HCT116 (cell line): ENCODE measurements at regions not wholly inside any gene's neighbourhood (a gene's known extent, or its start where the extent isn't known, plus 50 kb on each side); places are given as distances from the start of the nearest gene placed in this dataset.

ENCODE experiments used
- ATAC-seq: fragments of 200-7000 bp; cut with Tn5 transposase; 2 replicates; pipeline ENCODE4 v1.9.1; 2020; ENCODE audit warnings: mild to moderate bottlenecking, moderate library complexity
- BruUV-seq: library from RNA; stranded (reverse); fragments of 400-500 nt; replicated peaks from 2 replicates; lab custom pipeline; 2021; lab: Mats Ljungman, UMichigan
- CTCF ChIA-PET: fragments of 300-600 bp; sonication (Branson Sonifier 250); formaldehyde crosslinking; loops from one replicate; lab custom pipeline; 2021; ENCODE audit warnings: antibody characterized with exemption; lab: Charles Lee
- POLR2A ChIA-PET: fragments of 300-600, 350-600 bp; sonication (Branson Sonifier 250); formaldehyde crosslinking; loops from one replicate; lab custom pipeline; 2021; ENCODE audit warnings: antibody characterized with exemption; lab: Charles Lee
- RAD21 ChIA-PET, 2 experiments: fragments of 300-600 bp; sonication (Branson Sonifier 250); formaldehyde crosslinking; loops; one replicate each; lab custom pipeline; 2023; ENCODE audit warnings: low total read pairs in 2 of 2; ENCODE audit not compliant: uncharacterized antibody in 2 of 2, unreplicated experiment in 2 of 2, low non-redundant PET in 1 of 2; lab: Charles Lee
- DNase-seq: peaks from one replicate; pipeline ENCODE4 v3.0.0-alpha.2; 2010; ENCODE audit warnings: low read depth, low spot score
- H2AFZ ChIP-seq: fragments of 200-600 bp; shearing (Covaris generic), sonication (generic); 2 replicates; pipeline ENCODE4 v1.6.1; 2017; ENCODE audit warnings: low read depth, mixed run types, mixed read lengths, antibody characterized with exemption, low read length; ENCODE audit not compliant: poor library complexity, severe bottlenecking
- H3K27ac ChIP-seq: 2 replicates; pipeline ENCODE4 v1.5.1; 2012; ENCODE audit warnings: low read depth, low read length
- H3K27me3 ChIP-seq: fragments of 200-600 bp; sonication (generic); 2 replicates; pipeline ENCODE4 v1.6.1; 2016; ENCODE audit warnings: mixed run types, low read length, mixed read lengths; ENCODE audit not compliant: insufficient read depth
- H3K36me3 ChIP-seq, 2 experiments: fragments of 200-500 bp in 1 of 2; fragments of 200-600 bp in 1 of 2; sonication (Bioruptor generic) in 1 of 2; sonication (generic) in 1 of 2; 2 replicates each; pipeline versions ENCODE4 v1.5.1 to v1.6.1; 2014 to 2016; ENCODE audit warnings: low read length in 2 of 2, inconsistent platforms in 1 of 2, mixed read lengths in 1 of 2, mixed run types in 1 of 2; ENCODE audit not compliant: insufficient read depth in 2 of 2, control insufficient read depth in 1 of 2
- H3K4me1 ChIP-seq, 2 experiments: fragments of 200-600 bp in 1 of 2; sonication (generic) in 1 of 2; 2 replicates each; pipeline versions ENCODE4 v1.5.1 to v1.6.1; 2012 to 2017; ENCODE audit warnings: low read length in 2 of 2, inconsistent platforms in 1 of 2, mild to moderate bottlenecking in 1 of 2, mixed read lengths in 1 of 2, mixed run types in 1 of 2, moderate library complexity in 1 of 2; ENCODE audit not compliant: insufficient read depth in 2 of 2, control insufficient read depth in 1 of 2
- H3K4me2 ChIP-seq: fragments of 200-600 bp; sonication (generic); 2 replicates; pipeline ENCODE4 v1.6.1; 2017; ENCODE audit warnings: mixed run types, low read length, mixed read lengths
- H3K4me3 ChIP-seq, 2 experiments: fragments of 200-600 bp in 1 of 2; sonication (generic) in 1 of 2; replicated peaks in 1 of 2; 2 replicates each; pipeline ENCODE4 v1.5.1; 2011 to 2016; ENCODE audit warnings: low read length in 2 of 2, control low read depth in 1 of 2, low read depth in 1 of 2, mild to moderate bottlenecking in 1 of 2, mixed read lengths in 1 of 2, mixed run types in 1 of 2
- H3K79me2 ChIP-seq: fragments of 200-600 bp; sonication (generic); 2 replicates; pipeline ENCODE4 v1.6.1; 2017; ENCODE audit warnings: mild to moderate bottlenecking, mixed run types, low read length, moderate library complexity, mixed read lengths; ENCODE audit not compliant: insufficient read depth
- H3K9ac ChIP-seq: fragments of 200-600 bp; sonication (generic); 2 replicates; pipeline ENCODE4 v1.6.1; 2016; ENCODE audit warnings: low read length, mixed read lengths
- H3K9me2 ChIP-seq: fragments of 200-600 bp; sonication (generic), shearing (Covaris generic); 2 replicates; pipeline ENCODE4 v1.6.1; 2017; ENCODE audit warnings: mixed run types, mild to moderate bottlenecking, moderate library complexity; ENCODE audit not compliant: insufficient read depth
- H3K9me3 ChIP-seq, 2 experiments: fragments of 200-500 bp in 1 of 2; fragments of 200-600 bp in 1 of 2; sonication (Bioruptor generic) in 1 of 2; sonication (generic) in 1 of 2; 2 replicates each; pipeline ENCODE4 v1.6.1; 2014 to 2017; ENCODE audit warnings: low read length in 2 of 2, mixed read lengths in 2 of 2, inconsistent platforms in 1 of 2, low read depth in 1 of 2, mild to moderate bottlenecking in 1 of 2, mixed run types in 1 of 2, moderate library complexity in 1 of 2; ENCODE audit not compliant: control insufficient read depth in 1 of 2, insufficient read depth in 1 of 2
- H4K20me1 ChIP-seq: fragments of 200-600 bp; sonication (generic), shearing (Covaris generic); 2 replicates; pipeline ENCODE4 v1.6.1; 2017; ENCODE audit warnings: mixed run types, mild to moderate bottlenecking, moderate library complexity; ENCODE audit not compliant: insufficient read depth
- ATF3 ChIP-seq: IDR thresholded peaks from 2 replicates; pipeline ENCODE4 v1.6.1; 2012
- EGR1 ChIP-seq: IDR thresholded peaks from 2 replicates; pipeline ENCODE4 v1.6.1; 2012; ENCODE audit warnings: low read depth
- ELF1 ChIP-seq: IDR thresholded peaks from 2 replicates; pipeline ENCODE4 v1.6.1; 2012; ENCODE audit warnings: low read depth, borderline replicate concordance
- FOSL1 ChIP-seq: IDR thresholded peaks from 2 replicates; pipeline ENCODE4 v1.6.1; 2012; ENCODE audit warnings: low read depth
- JUND ChIP-seq: IDR thresholded peaks from 2 replicates; pipeline ENCODE4 v1.6.1; 2012
- POLR2AphosphoS5 ChIP-seq: IDR thresholded peaks from 2 replicates; pipeline ENCODE4 v1.6.1; 2011; ENCODE audit warnings: mild to moderate bottlenecking, low read depth, low read length, moderate library complexity
- RAD21 ChIP-seq: IDR thresholded peaks from 2 replicates; pipeline ENCODE4 v1.6.1; 2012; ENCODE audit warnings: low read depth, mild to moderate bottlenecking
- SIN3A ChIP-seq: IDR thresholded peaks from 2 replicates; pipeline ENCODE4 v1.6.1; 2012; ENCODE audit warnings: low read depth
- SP1 ChIP-seq: IDR thresholded peaks from 2 replicates; pipeline ENCODE4 v1.6.1; 2012; ENCODE audit warnings: low read depth
- SRF ChIP-seq: IDR thresholded peaks from 2 replicates; pipeline ENCODE4 v1.6.1; 2012; ENCODE audit warnings: low read depth
- TCF7L2 ChIP-seq: IDR thresholded peaks from 2 replicates; pipeline ENCODE4 v1.7.0; 2011; ENCODE audit warnings: borderline replicate concordance, inconsistent platforms; ENCODE audit not compliant: insufficient read depth, insufficient read length; ENCODE audit errors: extremely low read depth
- ZBTB33 ChIP-seq: IDR thresholded peaks from 2 replicates; pipeline ENCODE4 v1.6.1; 2011; ENCODE audit warnings: mild to moderate bottlenecking, low read length, moderate library complexity; ENCODE audit not compliant: insufficient replicate concordance; ENCODE audit errors: extremely low read depth
- ZFX ChIP-seq: fragments of 450-650 bp; IDR thresholded peaks from 2 replicates; pipeline ENCODE4 v1.6.1; 2017
- ZNF274 ChIP-seq: fragments of 200-500 bp; sonication (Bioruptor generic); IDR thresholded peaks from 2 replicates; pipeline ENCODE4 v1.6.1; 2014; ENCODE audit warnings: mild to moderate bottlenecking, low read depth, low read length, inconsistent platforms
- intact Hi-C: fragments of 100-400 bp; cut with micrococcal nuclease; formaldehyde crosslinking; loops from 2 replicates; pipeline ENCODE4 v1.10.0; 2022
- TF ChIP-seq, protein P1 (sequence below), 3 experiments: fragments of 200-600 bp in 1 of 3; sonication (generic) in 1 of 3; IDR thresholded peaks in 2 of 3; conservative IDR thresholded peaks in 1 of 3; 2 replicates each; pipeline ENCODE4 v1.5.1; 2012 to 2017; ENCODE audit warnings: low read depth in 2 of 3, low read length in 2 of 3, antibody characterized with exemption in 1 of 3, borderline replicate concordance in 1 of 3, control low read depth in 1 of 3, mild to moderate bottlenecking in 1 of 3, mixed read lengths in 1 of 3, mixed run types in 1 of 3, moderate library complexity in 1 of 3; ENCODE audit not compliant: insufficient read depth in 1 of 3
- TF ChIP-seq, protein P2 (sequence below): IDR thresholded peaks from 2 replicates; pipeline ENCODE4 v1.6.1; 2012; ENCODE audit warnings: low read depth
- TF ChIP-seq, protein P3 (sequence below): IDR thresholded peaks from 2 replicates; pipeline ENCODE4 v1.6.1; 2012

- TF ChIP-seq, protein P1, sequence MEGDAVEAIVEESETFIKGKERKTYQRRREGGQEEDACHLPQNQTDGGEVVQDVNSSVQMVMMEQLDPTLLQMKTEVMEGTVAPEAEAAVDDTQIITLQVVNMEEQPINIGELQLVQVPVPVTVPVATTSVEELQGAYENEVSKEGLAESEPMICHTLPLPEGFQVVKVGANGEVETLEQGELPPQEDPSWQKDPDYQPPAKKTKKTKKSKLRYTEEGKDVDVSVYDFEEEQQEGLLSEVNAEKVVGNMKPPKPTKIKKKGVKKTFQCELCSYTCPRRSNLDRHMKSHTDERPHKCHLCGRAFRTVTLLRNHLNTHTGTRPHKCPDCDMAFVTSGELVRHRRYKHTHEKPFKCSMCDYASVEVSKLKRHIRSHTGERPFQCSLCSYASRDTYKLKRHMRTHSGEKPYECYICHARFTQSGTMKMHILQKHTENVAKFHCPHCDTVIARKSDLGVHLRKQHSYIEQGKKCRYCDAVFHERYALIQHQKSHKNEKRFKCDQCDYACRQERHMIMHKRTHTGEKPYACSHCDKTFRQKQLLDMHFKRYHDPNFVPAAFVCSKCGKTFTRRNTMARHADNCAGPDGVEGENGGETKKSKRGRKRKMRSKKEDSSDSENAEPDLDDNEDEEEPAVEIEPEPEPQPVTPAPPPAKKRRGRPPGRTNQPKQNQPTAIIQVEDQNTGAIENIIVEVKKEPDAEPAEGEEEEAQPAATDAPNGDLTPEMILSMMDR (IDR thresholded peaks at IDR 0.05 in 2 of 3, conservative IDR thresholded peaks at IDR 0.05 in 1 of 3; ENCODE audit: borderline replicate concordance in 1 of 3, insufficient read depth in 1 of 3, low read depth in 2 of 3, low read length in 2 of 3), result no peak
- TF ChIP-seq JUND (no peak), RAD21 (no peak)
Measured at GRCh38 chr6:111939902-111940301, 66.7 kb upstream of the FYN start (continued).

DNA sequence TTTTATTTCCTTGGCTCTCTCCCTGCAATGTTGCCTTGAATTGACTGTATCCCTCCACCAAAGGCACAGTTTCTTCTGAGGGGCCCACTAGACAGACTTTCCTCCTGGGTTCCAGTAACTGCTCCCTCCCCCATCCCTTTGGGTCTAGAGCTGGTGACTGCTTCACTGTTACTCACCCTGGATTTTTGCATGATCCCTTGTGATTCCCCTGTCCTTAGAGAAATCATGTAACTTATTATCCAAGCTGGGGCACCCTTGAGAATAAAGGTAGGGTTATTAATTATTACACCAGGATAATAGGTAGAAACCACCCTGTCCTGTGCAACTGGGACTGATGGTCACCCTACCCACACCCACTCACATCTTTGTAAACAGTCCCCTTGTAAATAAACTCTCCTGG, 67.5 kb upstream of the FYN start:
- Histone ChIP-seq H3K36me3 (no peaks in the 10 kb centered on the region), H3K79me2 (no peaks in the 10 kb centered on the region), H3K4me3 (no peak overlapping the region), H3K9ac (no peak overlapping the region), H3K9me2 (no peaks in the 10 kb centered on the region), H3K4me2 (no peak overlapping the region), H4K20me1 (no peaks in the 10 kb centered on the region), H3K27ac (no peak overlapping the region), H3K9me3 (no peaks in the 10 kb centered on the region), H3K4me1 (peaks cover 5 to 6% of the 10 kb centered on the region in 2 experiments; a peak in 2 of 4 replicates), H2AFZ (no peak overlapping the region), H3K27me3 (no peaks in the 10 kb centered on the region)
- ChIA-PET POLR2A (no interaction called here), CTCF (no interaction called here), RAD21 (no interaction called here)
- intact Hi-C loops, result no loop called here
- no peak for DNase-seq
- ATAC-seq, result no peak
- TF ChIP-seq FOSL1 (no peak), ZNF274 (no peak), TCF7L2 (no peak), ATF3 (no peak), POLR2AphosphoS5 (no peak), ZBTB33 (no peak), JUND (no peak), SIN3A (no peak), SRF (no peak), EGR1 (no peak), ELF1 (no peak), ZFX (no peak), SP1 (no peak)
- TF ChIP-seq, protein P2, sequence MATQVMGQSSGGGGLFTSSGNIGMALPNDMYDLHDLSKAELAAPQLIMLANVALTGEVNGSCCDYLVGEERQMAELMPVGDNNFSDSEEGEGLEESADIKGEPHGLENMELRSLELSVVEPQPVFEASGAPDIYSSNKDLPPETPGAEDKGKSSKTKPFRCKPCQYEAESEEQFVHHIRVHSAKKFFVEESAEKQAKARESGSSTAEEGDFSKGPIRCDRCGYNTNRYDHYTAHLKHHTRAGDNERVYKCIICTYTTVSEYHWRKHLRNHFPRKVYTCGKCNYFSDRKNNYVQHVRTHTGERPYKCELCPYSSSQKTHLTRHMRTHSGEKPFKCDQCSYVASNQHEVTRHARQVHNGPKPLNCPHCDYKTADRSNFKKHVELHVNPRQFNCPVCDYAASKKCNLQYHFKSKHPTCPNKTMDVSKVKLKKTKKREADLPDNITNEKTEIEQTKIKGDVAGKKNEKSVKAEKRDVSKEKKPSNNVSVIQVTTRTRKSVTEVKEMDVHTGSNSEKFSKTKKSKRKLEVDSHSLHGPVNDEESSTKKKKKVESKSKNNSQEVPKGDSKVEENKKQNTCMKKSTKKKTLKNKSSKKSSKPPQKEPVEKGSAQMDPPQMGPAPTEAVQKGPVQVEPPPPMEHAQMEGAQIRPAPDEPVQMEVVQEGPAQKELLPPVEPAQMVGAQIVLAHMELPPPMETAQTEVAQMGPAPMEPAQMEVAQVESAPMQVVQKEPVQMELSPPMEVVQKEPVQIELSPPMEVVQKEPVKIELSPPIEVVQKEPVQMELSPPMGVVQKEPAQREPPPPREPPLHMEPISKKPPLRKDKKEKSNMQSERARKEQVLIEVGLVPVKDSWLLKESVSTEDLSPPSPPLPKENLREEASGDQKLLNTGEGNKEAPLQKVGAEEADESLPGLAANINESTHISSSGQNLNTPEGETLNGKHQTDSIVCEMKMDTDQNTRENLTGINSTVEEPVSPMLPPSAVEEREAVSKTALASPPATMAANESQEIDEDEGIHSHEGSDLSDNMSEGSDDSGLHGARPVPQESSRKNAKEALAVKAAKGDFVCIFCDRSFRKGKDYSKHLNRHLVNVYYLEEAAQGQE, result no peak
- TF ChIP-seq, protein P3, sequence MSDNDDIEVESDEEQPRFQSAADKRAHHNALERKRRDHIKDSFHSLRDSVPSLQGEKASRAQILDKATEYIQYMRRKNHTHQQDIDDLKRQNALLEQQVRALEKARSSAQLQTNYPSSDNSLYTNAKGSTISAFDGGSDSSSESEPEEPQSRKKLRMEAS, result no peak
- no TSS peak for BruUV-seq
